HCT116 (cell line): ENCODE measurements at regions not wholly inside any gene's neighbourhood (a gene's known extent, or its start where the extent isn't known, plus 50 kb on each side); places are given as distances from the start of the nearest gene placed in this dataset.

Experiments
- ATAC-seq: fragments of 200-7000 bp; cut with Tn5 transposase; 2 replicates; pipeline ENCODE4 v1.9.1; 2020; ENCODE audit warnings: mild to moderate bottlenecking, moderate library complexity
- BruUV-seq: library from RNA; stranded (reverse); fragments of 400-500 nt; replicated peaks from 2 replicates; lab custom pipeline; 2021; lab: Mats Ljungman, UMichigan
- CTCF ChIA-PET: fragments of 300-600 bp; sonication (Branson Sonifier 250); formaldehyde crosslinking; loops from one replicate; lab custom pipeline; 2021; ENCODE audit warnings: antibody characterized with exemption; lab: Charles Lee
- POLR2A ChIA-PET: fragments of 300-600, 350-600 bp; sonication (Branson Sonifier 250); formaldehyde crosslinking; loops from one replicate; lab custom pipeline; 2021; ENCODE audit warnings: antibody characterized with exemption; lab: Charles Lee
- RAD21 ChIA-PET, 2 experiments: fragments of 300-600 bp; sonication (Branson Sonifier 250); formaldehyde crosslinking; loops; one replicate each; lab custom pipeline; 2023; ENCODE audit warnings: low total read pairs in 2 of 2; ENCODE audit not compliant: uncharacterized antibody in 2 of 2, unreplicated experiment in 2 of 2, low non-redundant PET in 1 of 2; lab: Charles Lee
- DNase-seq: peaks from one replicate; pipeline ENCODE4 v3.0.0-alpha.2; 2010; ENCODE audit warnings: low read depth, low spot score
- H2AFZ ChIP-seq: fragments of 200-600 bp; shearing (Covaris generic), sonication (generic); 2 replicates; pipeline ENCODE4 v1.6.1; 2017; ENCODE audit warnings: low read depth, mixed run types, mixed read lengths, antibody characterized with exemption, low read length; ENCODE audit not compliant: poor library complexity, severe bottlenecking
- H3K27ac ChIP-seq: 2 replicates; pipeline ENCODE4 v1.5.1; 2012; ENCODE audit warnings: low read depth, low read length
- H3K27me3 ChIP-seq: fragments of 200-600 bp; sonication (generic); 2 replicates; pipeline ENCODE4 v1.6.1; 2016; ENCODE audit warnings: mixed run types, low read length, mixed read lengths; ENCODE audit not compliant: insufficient read depth
- H3K36me3 ChIP-seq, 2 experiments: fragments of 200-500 bp in 1 of 2; fragments of 200-600 bp in 1 of 2; sonication (Bioruptor generic) in 1 of 2; sonication (generic) in 1 of 2; 2 replicates each; pipeline versions ENCODE4 v1.5.1 to v1.6.1; 2014 to 2016; ENCODE audit warnings: low read length in 2 of 2, inconsistent platforms in 1 of 2, mixed read lengths in 1 of 2, mixed run types in 1 of 2; ENCODE audit not compliant: insufficient read depth in 2 of 2, control insufficient read depth in 1 of 2
- H3K4me1 ChIP-seq, 2 experiments: fragments of 200-600 bp in 1 of 2; sonication (generic) in 1 of 2; 2 replicates each; pipeline versions ENCODE4 v1.5.1 to v1.6.1; 2012 to 2017; ENCODE audit warnings: low read length in 2 of 2, inconsistent platforms in 1 of 2, mild to moderate bottlenecking in 1 of 2, mixed read lengths in 1 of 2, mixed run types in 1 of 2, moderate library complexity in 1 of 2; ENCODE audit not compliant: insufficient read depth in 2 of 2, control insufficient read depth in 1 of 2
- H3K4me2 ChIP-seq: fragments of 200-600 bp; sonication (generic); 2 replicates; pipeline ENCODE4 v1.6.1; 2017; ENCODE audit warnings: mixed run types, low read length, mixed read lengths
- H3K4me3 ChIP-seq, 2 experiments: fragments of 200-600 bp in 1 of 2; sonication (generic) in 1 of 2; replicated peaks in 1 of 2; 2 replicates each; pipeline ENCODE4 v1.5.1; 2011 to 2016; ENCODE audit warnings: low read length in 2 of 2, control low read depth in 1 of 2, low read depth in 1 of 2, mild to moderate bottlenecking in 1 of 2, mixed read lengths in 1 of 2, mixed run types in 1 of 2
- H3K79me2 ChIP-seq: fragments of 200-600 bp; sonication (generic); 2 replicates; pipeline ENCODE4 v1.6.1; 2017; ENCODE audit warnings: mild to moderate bottlenecking, mixed run types, low read length, moderate library complexity, mixed read lengths; ENCODE audit not compliant: insufficient read depth
- H3K9ac ChIP-seq: fragments of 200-600 bp; sonication (generic); 2 replicates; pipeline ENCODE4 v1.6.1; 2016; ENCODE audit warnings: low read length, mixed read lengths
- H3K9me2 ChIP-seq: fragments of 200-600 bp; sonication (generic), shearing (Covaris generic); 2 replicates; pipeline ENCODE4 v1.6.1; 2017; ENCODE audit warnings: mixed run types, mild to moderate bottlenecking, moderate library complexity; ENCODE audit not compliant: insufficient read depth
- H3K9me3 ChIP-seq, 2 experiments: fragments of 200-500 bp in 1 of 2; fragments of 200-600 bp in 1 of 2; sonication (Bioruptor generic) in 1 of 2; sonication (generic) in 1 of 2; 2 replicates each; pipeline ENCODE4 v1.6.1; 2014 to 2017; ENCODE audit warnings: low read length in 2 of 2, mixed read lengths in 2 of 2, inconsistent platforms in 1 of 2, low read depth in 1 of 2, mild to moderate bottlenecking in 1 of 2, mixed run types in 1 of 2, moderate library complexity in 1 of 2; ENCODE audit not compliant: control insufficient read depth in 1 of 2, insufficient read depth in 1 of 2
- H4K20me1 ChIP-seq: fragments of 200-600 bp; sonication (generic), shearing (Covaris generic); 2 replicates; pipeline ENCODE4 v1.6.1; 2017; ENCODE audit warnings: mixed run types, mild to moderate bottlenecking, moderate library complexity; ENCODE audit not compliant: insufficient read depth
- ATF3 ChIP-seq: IDR thresholded peaks from 2 replicates; pipeline ENCODE4 v1.6.1; 2012
- CBX3 ChIP-seq: IDR thresholded peaks from 2 replicates; pipeline ENCODE4 v1.6.1; 2012; ENCODE audit warnings: low read depth
- EGR1 ChIP-seq: IDR thresholded peaks from 2 replicates; pipeline ENCODE4 v1.6.1; 2012; ENCODE audit warnings: low read depth
- ELF1 ChIP-seq: IDR thresholded peaks from 2 replicates; pipeline ENCODE4 v1.6.1; 2012; ENCODE audit warnings: low read depth, borderline replicate concordance
- EZH2 ChIP-seq: fragments of 200-600 bp; sonication (generic); IDR thresholded peaks from 2 replicates; pipeline ENCODE4 v1.6.1; 2017; ENCODE audit warnings: antibody characterized with exemption, mixed run types
- EZH2phosphoT487 ChIP-seq: fragments of 200-600 bp; IDR thresholded peaks from 2 replicates; pipeline ENCODE4 v1.6.1; 2018; ENCODE audit warnings: antibody characterized with exemption, borderline replicate concordance
- JUND ChIP-seq: IDR thresholded peaks from 2 replicates; pipeline ENCODE4 v1.6.1; 2012
- MAX ChIP-seq: IDR thresholded peaks from 2 replicates; pipeline ENCODE4 v1.6.1; 2012
- POLR2AphosphoS5 ChIP-seq: IDR thresholded peaks from 2 replicates; pipeline ENCODE4 v1.6.1; 2011; ENCODE audit warnings: mild to moderate bottlenecking, low read depth, low read length, moderate library complexity
- RAD21 ChIP-seq: IDR thresholded peaks from 2 replicates; pipeline ENCODE4 v1.6.1; 2012; ENCODE audit warnings: low read depth, mild to moderate bottlenecking
- SIN3A ChIP-seq: IDR thresholded peaks from 2 replicates; pipeline ENCODE4 v1.6.1; 2012; ENCODE audit warnings: low read depth
- SRF ChIP-seq: IDR thresholded peaks from 2 replicates; pipeline ENCODE4 v1.6.1; 2012; ENCODE audit warnings: low read depth
- TCF7L2 ChIP-seq: IDR thresholded peaks from 2 replicates; pipeline ENCODE4 v1.7.0; 2011; ENCODE audit warnings: borderline replicate concordance, inconsistent platforms; ENCODE audit not compliant: insufficient read depth, insufficient read length; ENCODE audit errors: extremely low read depth
- YY1 ChIP-seq: IDR thresholded peaks from 2 replicates; pipeline ENCODE4 v1.6.1; 2011; ENCODE audit warnings: low read length, low read depth, moderate library complexity, mild to moderate bottlenecking; ENCODE audit not compliant: insufficient replicate concordance; ENCODE audit errors: extremely low read depth
- ZBTB33 ChIP-seq: IDR thresholded peaks from 2 replicates; pipeline ENCODE4 v1.6.1; 2011; ENCODE audit warnings: mild to moderate bottlenecking, low read length, moderate library complexity; ENCODE audit not compliant: insufficient replicate concordance; ENCODE audit errors: extremely low read depth
- ZFX ChIP-seq: fragments of 450-650 bp; IDR thresholded peaks from 2 replicates; pipeline ENCODE4 v1.6.1; 2017
- ZNF274 ChIP-seq: fragments of 200-500 bp; sonication (Bioruptor generic); IDR thresholded peaks from 2 replicates; pipeline ENCODE4 v1.6.1; 2014; ENCODE audit warnings: mild to moderate bottlenecking, low read depth, low read length, inconsistent platforms
- intact Hi-C: fragments of 100-400 bp; cut with micrococcal nuclease; formaldehyde crosslinking; loops from 2 replicates; pipeline ENCODE4 v1.10.0; 2022

GRCh38 chr1:245015031-245015430, 139.8 kb upstream of the KIF26B start:
- Histone ChIP-seq H3K9me3 (no peaks in the 10 kb centered on the region), H4K20me1 (no peaks in the 10 kb centered on the region), H3K4me3 (no peak overlapping the region), H3K4me2 (no peak overlapping the region), H3K27ac (no peak overlapping the region), H2AFZ (no peak overlapping the region)
- POLR2A ChIA-PET, result no interaction called here
- RAD21 ChIA-PET, result no interaction called here
- no peak for ATAC-seq
- TF ChIP-seq CBX3 (no peak), RAD21 (no peak), YY1 (no peak), MAX (no peak), SIN3A (no peak), EZH2phosphoT487 (no peak), TCF7L2 (no peak), POLR2AphosphoS5 (no peak), ZBTB33 (no peak), ZFX (no peak), EGR1 (no peak), EZH2 (no peak), JUND (no peak), SRF (no peak), ZNF274 (no peak), ELF1 (no peak), ATF3 (no peak)
- TF ChIP-seq, all 23 proteins: peak for 0
- DNase-seq, result no peak
- H3K27me3 ChIP-seq, result no peaks in the 10 kb centered on the region
- no peaks in the 10 kb centered on the region for H3K4me1 ChIP-seq
- no peak overlapping the region for H3K9ac ChIP-seq
- CTCF ChIA-PET, result no interaction called here
- no peaks in the 10 kb centered on the region for H3K9me2 ChIP-seq
- H3K79me2 ChIP-seq, result no peaks in the 10 kb centered on the region
- intact Hi-C loops, result no loop called here
- no peaks in the 10 kb centered on the region for H3K36me3 ChIP-seq
- no TSS peak for BruUV-seq
